ENCODE measurements at regions not wholly inside any gene's neighbourhood (a gene's known extent, or its start where the extent isn't known, plus 50 kb on each side); places are given as distances from the start of the nearest gene placed in this dataset.

DNA sequence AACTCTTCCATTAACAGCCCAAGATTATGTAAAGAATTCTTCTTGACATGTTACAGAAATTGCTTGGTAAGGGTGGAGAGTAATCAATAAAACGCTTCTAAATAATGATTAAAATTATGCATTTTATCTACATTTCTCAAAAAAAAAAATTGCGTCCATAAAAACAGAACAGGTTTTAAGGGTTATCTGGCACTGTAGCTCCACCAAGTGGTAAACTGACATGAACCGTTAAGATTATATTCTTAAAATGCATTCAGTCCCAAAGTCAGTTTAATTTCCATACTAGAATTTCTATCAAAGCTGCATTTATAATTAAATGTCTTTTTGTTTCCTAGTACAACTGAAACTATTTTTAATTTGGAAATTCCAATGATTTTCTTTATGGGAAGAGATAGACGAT, 214.0 kb upstream of the UGT8 start:
- TF ChIP-seq, protein P1, sequence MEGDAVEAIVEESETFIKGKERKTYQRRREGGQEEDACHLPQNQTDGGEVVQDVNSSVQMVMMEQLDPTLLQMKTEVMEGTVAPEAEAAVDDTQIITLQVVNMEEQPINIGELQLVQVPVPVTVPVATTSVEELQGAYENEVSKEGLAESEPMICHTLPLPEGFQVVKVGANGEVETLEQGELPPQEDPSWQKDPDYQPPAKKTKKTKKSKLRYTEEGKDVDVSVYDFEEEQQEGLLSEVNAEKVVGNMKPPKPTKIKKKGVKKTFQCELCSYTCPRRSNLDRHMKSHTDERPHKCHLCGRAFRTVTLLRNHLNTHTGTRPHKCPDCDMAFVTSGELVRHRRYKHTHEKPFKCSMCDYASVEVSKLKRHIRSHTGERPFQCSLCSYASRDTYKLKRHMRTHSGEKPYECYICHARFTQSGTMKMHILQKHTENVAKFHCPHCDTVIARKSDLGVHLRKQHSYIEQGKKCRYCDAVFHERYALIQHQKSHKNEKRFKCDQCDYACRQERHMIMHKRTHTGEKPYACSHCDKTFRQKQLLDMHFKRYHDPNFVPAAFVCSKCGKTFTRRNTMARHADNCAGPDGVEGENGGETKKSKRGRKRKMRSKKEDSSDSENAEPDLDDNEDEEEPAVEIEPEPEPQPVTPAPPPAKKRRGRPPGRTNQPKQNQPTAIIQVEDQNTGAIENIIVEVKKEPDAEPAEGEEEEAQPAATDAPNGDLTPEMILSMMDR (IDR thresholded peaks at IDR 0.05; ENCODE audit: insufficient read depth, low read depth, low read length) = peak; percentile 49
- peak; percentile 49 for DNase-seq (ENCODE audit: low read depth)
- no peak overlapping the region for H3K4me3 ChIP-seq (ENCODE audit: low read depth, low read length)

DNA sequence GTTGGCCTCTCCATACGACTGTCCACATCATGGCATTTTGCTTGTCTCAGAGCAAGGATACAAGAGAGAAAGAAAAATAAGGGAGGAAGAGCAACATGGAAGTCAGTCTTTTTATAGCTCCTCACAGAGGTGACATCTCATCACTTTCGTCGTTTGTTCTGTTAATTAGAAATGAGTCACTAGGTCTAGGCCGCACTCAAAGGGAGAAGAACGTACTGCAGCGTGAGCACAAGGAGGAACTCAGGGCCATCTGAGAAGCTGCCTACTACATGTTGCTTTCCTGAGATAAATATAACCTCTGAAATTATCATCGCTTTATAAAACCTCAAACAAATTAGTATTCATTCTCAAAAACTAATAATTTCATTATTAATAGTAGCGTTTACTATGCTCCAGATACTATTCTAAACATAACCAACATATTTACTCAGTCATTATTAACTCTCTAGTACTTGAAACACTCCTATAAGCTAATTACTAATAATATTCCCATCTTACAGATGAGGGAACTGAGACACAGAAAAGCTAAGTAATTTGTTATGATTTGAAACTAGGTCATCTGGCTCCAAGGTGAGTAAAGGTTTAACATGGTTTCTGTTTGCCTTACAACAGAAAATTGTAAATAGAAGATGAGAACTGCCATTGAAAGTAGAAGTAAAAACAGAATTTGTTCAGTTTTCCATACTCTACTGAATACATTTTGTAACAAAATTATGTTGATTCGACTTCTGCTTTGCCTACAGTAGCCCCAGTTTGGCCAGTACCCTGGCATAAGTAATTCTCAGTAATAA, 213.2 kb upstream of the UGT8 start:
- DNase-seq (ENCODE audit: low read depth) = no peak
- TF ChIP-seq, protein P1 (IDR thresholded peaks at IDR 0.05; ENCODE audit: insufficient read depth, low read depth, low read length) = no peak
- no peak overlapping the region for H3K4me3 ChIP-seq (ENCODE audit: low read depth, low read length)

DNA sequence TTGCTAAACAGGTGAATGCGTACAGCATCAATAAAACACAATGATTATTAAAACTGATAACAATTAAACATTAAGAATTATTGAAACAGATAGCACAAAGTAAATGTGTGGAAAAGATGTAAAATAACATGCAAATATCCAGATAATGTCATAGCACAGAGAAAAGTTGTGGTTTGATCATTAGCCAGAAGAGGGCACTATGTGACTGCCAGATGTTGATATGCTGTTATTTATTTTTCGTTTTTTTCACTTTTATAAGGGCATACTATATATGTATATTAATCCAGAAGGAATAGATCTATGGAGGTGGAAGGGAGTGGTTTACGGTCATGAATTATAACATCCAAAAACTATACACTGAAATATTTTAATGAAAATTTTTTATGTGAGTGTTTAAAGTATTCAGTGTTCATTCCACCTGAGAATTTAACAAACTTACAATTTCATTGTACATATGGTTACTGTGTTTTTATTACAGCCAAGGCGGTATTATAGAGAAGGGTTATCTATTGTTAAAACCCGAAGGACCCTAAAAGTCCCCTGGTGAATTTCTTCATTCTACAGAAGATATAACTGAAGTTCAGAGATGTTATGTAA, 211.9 kb upstream of the UGT8 start:
- DNase-seq (ENCODE audit: low read depth) = peak; percentile 45
- TF ChIP-seq, protein P1 (IDR thresholded peaks at IDR 0.05; ENCODE audit: insufficient read depth, low read depth, low read length) = peak; percentile 52

DNA sequence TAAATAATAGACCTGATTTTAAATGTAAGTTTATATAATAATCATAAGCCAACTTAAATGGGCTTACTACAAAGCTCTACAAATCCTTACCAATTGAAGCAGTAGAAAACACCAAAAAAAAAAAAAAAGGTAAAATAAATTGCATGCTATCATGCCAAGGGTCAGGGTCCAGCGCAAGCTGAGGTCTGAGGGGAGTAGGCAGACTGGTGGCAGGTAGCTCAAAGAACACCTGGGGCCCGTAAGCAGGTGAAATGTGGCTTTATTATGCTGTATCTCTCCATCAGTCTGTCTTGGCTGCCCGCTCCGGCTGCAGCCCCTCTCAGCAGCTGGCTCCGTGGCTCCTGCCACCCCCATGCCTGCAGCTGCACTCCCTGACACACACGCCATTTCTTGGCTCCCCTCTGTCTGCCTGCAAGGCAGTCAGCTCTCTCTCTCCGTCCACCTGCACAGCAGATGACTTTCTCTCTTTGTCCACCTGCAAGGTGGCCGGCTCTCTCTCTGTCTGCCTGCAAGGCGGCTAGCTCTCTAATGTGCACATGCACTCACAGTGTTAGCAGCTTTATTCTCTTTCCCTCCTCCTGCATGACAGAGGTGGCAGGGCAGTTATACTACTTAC, 209.4 kb upstream of the UGT8 start:
- H3K4me3 ChIP-seq (ENCODE audit: low read depth, low read length) = no peak overlapping the region
- TF ChIP-seq, protein P1 (IDR thresholded peaks at IDR 0.05; ENCODE audit: insufficient read depth, low read depth, low read length) = no peak
- no peak for DNase-seq (ENCODE audit: low read depth)

More for the DNA sequence above, 211.9 kb upstream of the UGT8 start:
- no peak overlapping the region for H3K4me3 ChIP-seq (ENCODE audit: low read depth, low read length)

DNA sequence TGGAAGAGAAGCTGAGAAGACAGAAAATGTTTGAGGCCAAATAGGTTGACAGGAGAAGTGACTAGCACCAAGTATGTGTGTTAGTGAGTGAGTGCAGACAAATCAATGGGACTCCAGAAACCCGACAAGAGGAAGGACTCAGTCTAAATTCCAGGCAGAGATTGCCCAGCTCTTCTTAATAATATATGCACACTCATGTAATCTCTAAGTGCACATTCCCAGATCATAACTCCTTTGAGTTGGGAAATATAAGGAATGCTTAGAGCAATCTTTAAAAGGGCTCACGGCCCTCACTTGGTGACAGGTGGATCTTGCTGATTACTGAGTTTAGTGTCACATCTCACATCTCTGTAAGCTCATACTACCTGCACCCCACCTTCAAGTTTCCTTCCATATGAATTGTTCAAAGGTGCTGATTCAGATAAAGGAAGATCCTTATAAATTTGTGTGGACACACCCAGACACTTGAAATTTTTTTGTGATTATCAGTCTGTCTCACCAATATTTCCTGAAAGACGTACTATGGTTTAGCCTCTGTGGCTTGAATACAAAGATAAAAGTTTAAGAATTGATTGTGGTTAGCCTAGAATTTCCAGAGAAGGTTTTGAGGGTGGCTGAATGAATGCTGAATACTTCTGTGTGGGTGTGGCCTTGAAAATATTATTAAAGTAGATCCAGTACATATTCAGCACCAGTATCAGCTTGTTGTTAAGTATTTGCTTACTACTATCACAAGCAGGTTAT, 205.1 kb upstream of the UGT8 start:
- no peak overlapping the region for H3K4me3 ChIP-seq (ENCODE audit: low read depth, low read length)
- TF ChIP-seq, protein P1 (IDR thresholded peaks at IDR 0.05; ENCODE audit: insufficient read depth, low read depth, low read length) = no peak
- DNase-seq (ENCODE audit: low read depth) = no peak

DNA sequence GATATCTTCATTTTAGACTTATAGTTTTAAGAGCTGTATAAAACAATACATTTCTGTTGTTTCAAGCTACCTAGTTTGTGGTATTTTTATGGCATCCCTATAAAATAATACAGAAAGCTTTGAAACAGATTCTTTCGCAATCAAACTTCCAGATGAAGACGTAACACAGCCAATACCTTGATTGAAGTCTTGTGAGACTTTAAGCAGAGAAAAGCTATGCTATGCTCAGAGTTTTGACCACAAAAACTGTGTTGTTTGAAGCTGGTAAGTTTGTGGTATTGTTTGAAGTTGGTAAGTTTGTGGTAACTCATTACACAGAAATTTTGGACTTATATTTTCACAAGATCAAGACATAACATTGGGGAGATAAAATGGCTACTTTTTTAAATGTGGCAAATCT, 201.8 kb upstream of the UGT8 start:
- no peak for DNase-seq (ENCODE audit: low read depth)
- no peak overlapping the region for H3K4me3 ChIP-seq (ENCODE audit: low read depth, low read length)
- TF ChIP-seq, protein P1 (IDR thresholded peaks at IDR 0.05; ENCODE audit: insufficient read depth, low read depth, low read length) = no peak

Data from fibroblast of villous mesenchyme (primary cell).